NCI-H2227 (cell line): ENCODE measurements at regions not wholly inside any gene's neighbourhood (a gene's known extent, or its start where the extent isn't known, plus 50 kb on each side); places are given as distances from the start of the nearest gene placed in this dataset.
"Not testable (repeated sequence)": the region's sequence is repeated elsewhere in the genome, so short reads cannot be mapped to it uniquely, and the experiment has no call there.

Experiments
- DNase-seq: peaks from one replicate; lab custom pipeline; 2025; ENCODE audit not compliant: unreplicated experiment; lab: John Stamatoyannopoulos, UW

DNA sequence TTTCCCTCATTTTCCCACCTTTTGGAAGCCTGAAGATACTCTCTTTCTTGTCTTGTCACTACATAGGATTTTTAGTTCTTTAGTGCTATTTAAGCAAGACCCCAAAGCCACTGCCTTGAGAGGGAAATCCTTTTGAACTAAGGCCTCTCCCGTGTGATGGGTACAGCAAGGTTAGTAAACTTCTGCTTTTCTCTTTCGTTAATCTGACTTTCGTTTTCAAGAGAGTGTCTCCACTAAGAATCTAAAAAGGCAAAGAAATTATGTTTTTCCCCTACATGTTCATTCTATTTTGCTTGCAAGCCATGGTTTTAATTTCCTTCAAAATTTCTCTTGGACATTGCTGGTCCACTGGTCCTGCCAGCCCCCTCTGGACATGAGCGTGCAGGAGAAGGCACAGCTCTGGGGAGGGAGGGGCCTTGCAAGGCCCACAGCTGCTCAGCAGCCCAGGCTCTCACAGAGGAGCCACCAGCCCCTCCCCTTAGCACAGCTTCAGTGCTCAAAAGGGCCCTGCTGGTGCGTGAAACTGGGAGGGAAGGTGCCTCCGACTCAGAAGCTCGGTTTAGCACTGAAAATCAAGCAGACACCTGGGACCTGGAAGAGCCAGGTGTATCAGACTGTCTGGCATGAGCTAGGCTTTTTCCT is 210.9 kb upstream of the GALNT2 start:
- DNase-seq: peak; percentile 52

- no peak for DNase-seq
Observed at GRCh38 chr1:229857585-229857984, 209.5 kb upstream of the GALNT2 start.

DNA sequence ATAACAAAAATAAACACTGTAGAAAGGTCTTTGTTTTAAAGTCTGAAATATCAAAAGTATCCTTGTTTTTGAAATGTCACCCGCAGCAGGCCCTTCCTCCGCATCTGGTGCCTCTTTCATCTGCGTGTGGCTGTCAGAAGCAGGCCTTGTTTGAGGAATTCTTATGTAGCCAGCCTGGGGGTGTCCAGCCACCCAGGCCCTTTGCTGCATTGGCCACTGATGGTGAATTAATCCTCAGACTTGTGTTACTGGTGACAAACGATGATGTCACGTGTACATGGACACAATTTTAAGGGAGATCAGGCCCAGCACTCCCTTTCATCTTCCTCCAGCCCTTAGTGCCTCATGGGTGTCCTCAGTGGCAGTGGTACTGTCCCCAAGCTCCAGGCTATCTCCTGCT is 208.0 kb upstream of the GALNT2 start:
- no peak for DNase-seq

GRCh38 chr1:229860926-229861325 is 206.1 kb upstream of the GALNT2 start:
- no peak for DNase-seq

DNA sequence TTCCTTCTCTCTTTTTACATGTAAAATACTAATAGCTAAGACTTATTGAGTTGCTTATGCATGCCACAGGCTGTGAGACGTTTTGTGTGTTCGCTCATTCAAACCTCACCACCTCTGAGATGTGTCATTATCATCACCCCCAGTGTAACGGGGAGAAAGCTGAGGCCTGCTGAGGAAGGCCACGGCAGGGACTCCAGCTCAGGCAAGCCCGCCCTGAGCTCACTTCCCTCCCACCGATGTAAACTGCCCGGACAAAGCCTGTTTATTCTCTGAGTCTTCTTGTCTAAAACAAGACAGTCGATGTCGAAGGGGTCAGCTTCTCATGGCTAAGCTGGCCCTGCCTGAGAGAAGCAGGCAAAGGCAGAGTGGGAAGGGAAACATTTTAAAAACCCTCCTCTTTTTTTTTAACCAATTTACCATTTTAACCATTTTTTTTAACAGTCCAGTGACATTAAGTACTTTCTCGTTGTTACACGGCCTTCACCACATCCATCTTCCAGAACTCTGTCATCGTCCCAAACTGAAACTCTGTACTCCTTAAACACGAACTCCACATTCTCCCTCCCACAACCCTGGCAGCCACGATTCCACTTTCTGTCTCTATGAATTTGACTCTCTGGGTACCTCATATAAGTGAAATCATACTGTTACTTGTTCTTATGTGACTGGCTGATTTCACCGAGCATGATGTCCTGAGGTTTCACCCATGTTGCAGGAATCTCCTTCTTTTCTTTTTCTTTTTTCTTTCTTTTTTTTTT is 204.8 kb upstream of the GALNT2 start:
- peak; percentile 40 for DNase-seq

- no peak for DNase-seq
Observed at GRCh38 chr1:229863651-229864545, 203.1 kb upstream of the GALNT2 start.

DNA sequence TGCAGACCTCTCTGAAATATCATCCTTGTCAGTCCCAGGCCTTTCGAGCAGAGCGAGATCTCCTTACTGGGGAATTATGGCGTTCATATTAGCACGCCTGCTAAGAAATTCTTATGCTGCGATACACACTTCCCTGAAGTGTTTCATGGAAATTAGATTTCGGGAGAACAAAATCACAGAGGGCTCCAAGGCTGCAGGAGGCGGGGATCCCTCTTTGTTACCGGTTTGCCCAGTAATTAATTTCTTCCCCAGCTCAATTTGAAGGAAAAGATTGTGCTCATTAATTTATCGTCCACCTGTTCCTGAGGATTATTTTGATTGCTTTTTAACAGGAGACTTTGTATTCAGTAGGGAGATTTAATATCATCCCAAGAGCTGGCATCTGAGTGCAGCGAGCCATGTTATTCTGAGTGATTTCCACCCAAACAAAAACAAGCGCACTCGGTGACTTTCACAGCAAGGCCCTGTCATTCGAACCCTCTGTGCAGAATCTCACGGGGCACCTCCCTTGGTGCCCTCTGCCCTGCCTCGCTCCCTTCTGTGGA is 202.3 kb upstream of the GALNT2 start:
- DNase-seq: no peak

DNA sequence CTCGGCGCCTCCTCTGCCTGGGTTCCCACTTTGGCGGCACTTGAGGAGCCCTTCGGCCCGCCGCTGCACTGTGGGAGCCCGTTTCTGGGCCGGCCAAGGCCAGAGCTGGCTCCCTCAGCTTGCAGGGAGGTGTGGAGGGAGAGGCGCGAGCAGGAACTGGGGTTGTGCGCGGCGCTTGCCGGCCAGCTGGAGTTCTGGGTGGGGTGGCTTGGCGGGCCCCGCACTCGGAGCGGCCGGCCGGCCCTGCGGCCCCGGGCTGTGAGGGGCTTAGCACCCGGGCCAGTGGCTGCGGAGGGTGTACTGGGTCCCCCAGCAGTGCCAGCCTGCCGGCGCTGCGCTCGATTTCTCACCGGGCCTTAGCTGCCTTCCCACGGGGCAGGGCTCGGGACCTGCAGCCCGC is 201.7 kb upstream of the GALNT2 start:
- DNase-seq: not testable (repeated sequence)

DNA sequence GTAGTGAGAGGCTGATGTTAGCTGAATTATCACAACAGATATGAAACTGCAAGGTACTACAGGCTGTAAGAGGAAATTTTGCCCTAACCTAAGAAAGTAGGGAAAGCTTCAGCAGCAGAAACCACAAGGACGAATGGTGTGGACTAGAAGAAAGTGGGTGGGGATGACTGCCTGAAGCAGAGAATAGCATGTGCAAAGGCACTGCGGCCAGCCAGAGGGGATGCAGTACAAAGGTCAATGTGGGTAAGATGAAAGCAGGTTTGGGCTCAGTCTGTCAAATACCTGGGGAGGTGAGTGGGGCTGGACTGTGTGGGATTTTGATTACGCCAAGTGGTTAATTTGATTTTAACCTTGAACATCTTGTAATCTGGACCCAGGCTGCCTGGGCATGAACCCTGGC is 199.3 kb upstream of the GALNT2 start:
- no peak for DNase-seq

- DNase-seq: no peak
Observed at GRCh38 chr1:229869240-229869639, 197.8 kb upstream of the GALNT2 start.

DNA sequence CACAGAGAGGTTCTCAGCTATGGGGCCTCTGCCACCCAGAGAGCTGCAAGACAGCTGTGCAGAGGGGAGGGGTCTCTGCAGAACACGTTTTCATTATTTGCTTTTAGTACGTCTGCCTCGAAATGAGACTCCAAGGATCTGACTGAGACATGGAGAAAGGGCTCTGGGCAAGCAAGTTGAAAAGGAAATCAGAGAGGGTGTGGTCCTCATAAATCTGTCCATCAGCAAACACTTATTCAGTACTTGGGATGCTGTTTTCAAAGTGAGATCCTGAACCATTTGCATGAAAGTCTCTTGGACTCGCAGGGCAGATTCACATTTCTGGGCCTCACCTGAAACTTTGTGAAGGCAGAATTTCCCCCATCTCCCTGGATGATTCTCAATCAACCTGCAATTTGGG is 197.4 kb upstream of the GALNT2 start:
- DNase-seq: no peak

DNA sequence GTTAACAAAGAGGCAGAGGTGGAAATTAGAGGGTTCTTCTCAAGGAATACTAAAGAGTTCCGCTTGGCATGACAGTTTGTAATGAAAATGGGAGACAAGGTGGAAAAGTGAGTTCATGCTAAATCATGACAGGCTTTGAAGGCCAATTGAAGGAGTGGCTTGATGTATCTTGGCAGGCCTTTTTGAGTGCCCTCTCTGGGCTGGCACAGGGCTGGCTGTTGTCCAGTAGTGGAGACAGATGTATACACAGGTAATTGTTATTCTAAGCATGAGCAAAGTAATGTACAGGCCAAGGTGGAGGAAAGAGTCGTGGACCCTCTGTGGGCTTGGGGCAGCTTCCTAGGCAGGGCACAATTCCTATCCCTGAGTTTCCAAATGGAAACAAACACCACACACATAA is 196.7 kb upstream of the GALNT2 start:
- DNase-seq: no peak

GRCh38 chr1:229871078-229871676 is 195.9 kb upstream of the GALNT2 start:
- DNase-seq: no peak

- no peak for DNase-seq
Observed at GRCh38 chr1:229874136-229874535, 192.9 kb upstream of the GALNT2 start.

DNA sequence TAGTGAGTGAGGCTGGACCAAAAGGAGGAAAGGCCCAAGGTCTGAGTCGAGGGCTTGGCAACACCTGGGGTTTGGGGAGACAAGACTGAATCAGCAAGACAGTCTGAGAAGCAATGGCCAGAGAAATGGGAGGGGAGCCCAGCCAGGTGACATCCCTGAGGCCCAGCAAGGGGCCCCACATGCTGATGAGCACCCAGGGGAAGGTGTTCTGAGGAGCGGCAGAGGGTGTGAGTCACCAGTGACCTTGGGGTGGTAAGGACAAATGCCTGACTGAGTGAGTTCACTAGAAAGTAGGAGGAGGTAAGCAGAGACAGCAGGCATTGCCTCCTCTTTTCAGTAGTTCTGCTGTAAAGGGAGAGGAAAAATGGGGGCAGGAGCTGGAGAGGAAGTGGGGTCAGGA is 192.4 kb upstream of the GALNT2 start:
- no peak for DNase-seq

DNA sequence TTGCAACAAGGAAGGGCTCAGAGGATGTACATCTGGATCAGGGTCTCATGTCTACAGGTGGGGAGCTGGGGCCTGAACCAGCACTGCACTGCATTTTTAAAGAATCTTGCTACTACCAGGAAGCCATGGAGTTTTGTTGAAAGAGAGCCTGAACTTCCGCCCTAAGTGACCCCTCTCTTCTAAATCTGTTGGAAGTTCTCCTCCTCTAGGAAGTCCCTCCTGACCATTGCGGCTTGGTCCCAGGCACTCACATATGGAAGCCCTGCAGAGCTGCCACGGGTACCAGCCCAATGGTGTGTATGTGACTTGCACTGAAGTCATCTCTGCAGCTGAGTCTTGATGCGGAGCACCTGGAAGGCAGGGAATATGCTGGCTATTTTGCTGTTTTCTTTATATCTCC is 192.0 kb upstream of the GALNT2 start:
- DNase-seq: no peak

- no peak for DNase-seq
Observed at GRCh38 chr1:229879746-229880145, 187.3 kb upstream of the GALNT2 start.

GRCh38 chr1:229880271-229881170 is 186.5 kb upstream of the GALNT2 start:
- no peak for DNase-seq

DNA sequence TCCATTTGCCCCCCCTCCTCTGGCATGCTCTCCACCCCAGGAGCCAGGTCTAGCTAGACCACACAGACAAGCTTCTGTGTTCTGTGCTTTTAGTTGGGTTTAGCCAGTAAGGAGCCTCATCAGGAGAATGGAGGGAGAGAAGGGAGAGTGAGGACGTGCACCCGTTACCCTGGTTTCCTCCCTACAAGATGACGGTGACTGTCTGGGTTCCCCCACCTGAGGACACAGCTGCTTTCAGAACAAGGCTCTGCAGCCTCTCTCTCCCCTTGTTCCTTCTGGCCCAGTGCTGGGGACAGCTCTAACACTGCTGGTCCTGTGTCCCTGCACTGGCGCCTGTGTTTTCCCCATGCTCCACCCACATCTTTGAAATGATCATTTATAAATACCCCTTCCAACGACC is 184.4 kb upstream of the GALNT2 start:
- no peak for DNase-seq
